GM13977 (cell line): ENCODE measurements at regions not wholly inside any gene's neighbourhood (a gene's known extent, or its start where the extent isn't known, plus 50 kb on each side); places are given as distances from the start of the nearest gene placed in this dataset.
A peak's percentile ranks its signal among the peaks of the same experiment; 100 is the strongest.

Experiments
- DNase-seq: peaks from one replicate; pipeline ENCODE4 v3.0.0; 2012; ENCODE audit warnings: low spot score
- in situ Hi-C: fragments of 300-500 bp; cut with MboI; formaldehyde crosslinking; loops from one replicate; pipeline ENCODE4 v1.12.0; 2022; ENCODE audit warnings: low sequenced_read_pairs, low pct_unique_long_range_greater_than_20kb, mixed read lengths, inconsistent platforms; ENCODE audit not compliant: unreplicated experiment
- TF ChIP-seq, protein P1 (sequence below): IDR thresholded peaks from 2 replicates; pipeline ENCODE4 v1.5.1; 2012; ENCODE audit warnings: mild to moderate bottlenecking, control low read depth; ENCODE audit not compliant: insufficient read depth; ENCODE audit errors: extremely low read depth, missing control alignments

DNA sequence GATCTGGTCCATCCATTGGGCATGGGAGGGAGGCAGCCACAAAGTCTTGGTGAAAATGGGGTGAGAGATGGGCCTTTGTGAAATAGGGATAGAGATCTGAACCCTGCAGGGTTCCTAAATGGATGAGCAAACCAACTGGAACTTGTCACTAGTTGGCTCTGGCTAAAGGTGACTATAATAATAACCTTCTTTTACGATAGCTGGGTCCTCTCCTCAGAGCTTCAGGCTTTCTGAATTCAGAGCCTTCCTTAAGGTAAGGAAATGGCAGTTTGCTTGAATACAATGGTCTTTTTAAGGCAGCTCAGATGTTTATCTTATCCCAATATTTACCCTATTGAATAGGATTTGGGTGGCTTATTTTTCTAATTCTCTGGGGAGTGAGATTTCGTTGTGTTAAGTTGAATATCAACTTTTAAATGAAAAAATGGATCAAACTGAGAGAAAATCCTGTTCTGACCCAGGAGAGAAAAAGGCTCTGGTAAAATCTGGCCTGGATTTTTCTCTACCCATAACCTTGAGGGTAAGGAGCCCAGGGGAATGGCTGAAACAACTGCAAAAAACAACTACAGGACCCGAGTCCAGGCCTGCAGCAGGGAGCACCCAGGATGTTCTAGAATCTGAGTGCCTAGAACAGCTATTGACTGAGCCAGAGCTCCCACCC lies 61.1 kb upstream of the CXCR4 start:
- in situ Hi-C loops, result no loop called here
- DNase-seq, result no peak
- TF ChIP-seq, protein P1, sequence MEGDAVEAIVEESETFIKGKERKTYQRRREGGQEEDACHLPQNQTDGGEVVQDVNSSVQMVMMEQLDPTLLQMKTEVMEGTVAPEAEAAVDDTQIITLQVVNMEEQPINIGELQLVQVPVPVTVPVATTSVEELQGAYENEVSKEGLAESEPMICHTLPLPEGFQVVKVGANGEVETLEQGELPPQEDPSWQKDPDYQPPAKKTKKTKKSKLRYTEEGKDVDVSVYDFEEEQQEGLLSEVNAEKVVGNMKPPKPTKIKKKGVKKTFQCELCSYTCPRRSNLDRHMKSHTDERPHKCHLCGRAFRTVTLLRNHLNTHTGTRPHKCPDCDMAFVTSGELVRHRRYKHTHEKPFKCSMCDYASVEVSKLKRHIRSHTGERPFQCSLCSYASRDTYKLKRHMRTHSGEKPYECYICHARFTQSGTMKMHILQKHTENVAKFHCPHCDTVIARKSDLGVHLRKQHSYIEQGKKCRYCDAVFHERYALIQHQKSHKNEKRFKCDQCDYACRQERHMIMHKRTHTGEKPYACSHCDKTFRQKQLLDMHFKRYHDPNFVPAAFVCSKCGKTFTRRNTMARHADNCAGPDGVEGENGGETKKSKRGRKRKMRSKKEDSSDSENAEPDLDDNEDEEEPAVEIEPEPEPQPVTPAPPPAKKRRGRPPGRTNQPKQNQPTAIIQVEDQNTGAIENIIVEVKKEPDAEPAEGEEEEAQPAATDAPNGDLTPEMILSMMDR, result no peak

DNA sequence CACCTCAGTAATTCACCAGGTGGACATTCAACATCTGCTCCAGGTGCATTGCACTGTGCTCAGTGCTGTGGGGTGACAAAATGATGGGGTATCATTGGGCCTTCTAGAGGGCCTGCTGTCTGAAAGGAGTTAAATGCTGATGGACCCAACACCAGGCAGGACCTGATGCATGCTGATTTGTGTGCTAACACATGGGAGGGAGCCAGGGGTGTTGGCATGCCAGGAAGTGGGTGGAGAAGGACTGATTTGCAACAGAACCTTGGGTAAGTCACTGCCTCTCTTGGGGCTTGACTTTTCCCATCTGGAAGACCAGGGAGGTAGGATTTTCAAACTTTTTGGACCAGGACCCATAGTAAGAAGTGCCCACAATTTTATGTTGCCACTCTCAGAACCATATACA lies 57.9 kb upstream of the CXCR4 start:
- in situ Hi-C loops, result no loop called here
- DNase-seq, result no peak
- TF ChIP-seq, protein P1, result no peak

DNA sequence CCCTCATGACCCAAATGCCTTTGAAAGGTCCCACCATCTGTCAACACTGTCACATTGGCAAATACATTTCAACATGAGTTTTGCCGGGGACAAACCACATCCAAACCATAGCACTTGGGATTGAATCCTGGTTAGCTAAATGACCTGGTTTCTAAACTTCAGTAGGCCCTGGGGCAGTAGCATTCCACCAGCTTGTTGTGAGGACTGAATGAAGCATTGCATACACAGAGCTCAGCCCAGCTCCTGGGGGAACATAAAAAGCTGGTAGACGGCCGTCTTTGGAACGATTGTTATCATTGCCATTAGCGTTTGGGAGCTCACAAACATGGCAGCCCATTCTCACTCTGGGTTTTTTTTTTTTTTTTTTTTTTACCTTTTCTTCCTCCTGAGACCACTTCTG lies 57.5 kb upstream of the CXCR4 start:
- no peak for DNase-seq
- in situ Hi-C loops, result no loop called here
- TF ChIP-seq, protein P1, result no peak

DNA sequence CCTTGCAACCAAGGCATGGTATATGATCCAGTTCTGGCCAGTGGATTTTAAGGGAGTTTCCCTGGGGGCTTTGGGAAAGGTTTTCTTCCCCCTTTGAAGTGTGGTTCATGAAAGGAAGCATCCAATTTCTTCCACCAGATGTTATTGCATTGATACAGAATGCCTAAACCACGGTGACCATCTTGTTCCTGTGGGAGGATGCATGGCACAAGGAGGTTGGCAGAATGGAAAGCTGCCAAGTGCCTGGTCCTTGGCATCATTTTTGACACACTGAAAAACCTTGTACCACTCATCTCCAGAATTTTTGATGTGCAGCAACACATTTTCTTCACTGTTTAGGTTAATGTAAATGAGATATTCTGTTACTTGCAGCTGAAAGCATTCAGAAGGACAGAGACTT lies 55.2 kb upstream of the CXCR4 start:
- TF ChIP-seq, protein P1, result no peak
- DNase-seq, result no peak
- in situ Hi-C loops, result no loop called here

DNA sequence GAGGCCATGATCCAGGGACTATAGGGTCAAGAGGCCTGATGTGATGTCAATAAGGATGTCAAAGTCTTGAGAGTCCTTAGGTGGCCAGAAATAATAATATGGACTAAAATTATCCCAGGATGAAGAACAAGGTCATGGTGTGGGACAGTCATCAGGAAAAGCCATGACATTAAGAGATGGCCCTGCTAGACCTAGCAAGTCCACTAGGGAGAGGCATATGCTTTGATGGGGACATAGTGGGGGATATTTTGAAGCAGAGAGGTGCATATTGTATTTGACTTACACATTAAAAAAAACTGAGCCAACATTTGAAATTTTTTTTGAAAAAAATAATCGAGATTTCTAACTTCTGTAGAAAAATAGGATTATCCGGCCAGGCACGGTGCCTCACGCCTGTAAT lies 53.3 kb upstream of the CXCR4 start:
- in situ Hi-C loops, result no loop called here
- DNase-seq, result no peak
- TF ChIP-seq, protein P1, result peak; percentile 22

DNA sequence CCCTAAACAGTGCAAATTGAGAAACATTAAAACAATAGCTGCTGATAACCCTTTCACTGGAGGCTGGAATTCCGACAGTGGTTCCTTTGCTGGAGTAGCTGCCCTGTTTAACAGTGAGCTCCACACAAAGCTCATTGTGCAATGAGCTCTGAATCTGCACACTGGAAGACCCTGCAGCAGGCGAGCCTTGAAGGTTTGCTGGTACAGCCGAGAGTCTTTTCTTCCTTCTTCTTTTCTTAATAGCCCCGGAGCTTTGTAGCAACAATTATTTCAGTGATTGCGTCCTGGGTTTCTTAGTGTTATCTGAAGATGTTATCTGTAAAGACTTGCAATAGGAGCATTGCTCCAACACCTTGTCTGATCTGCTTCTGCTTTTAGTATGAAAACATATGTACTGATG lies 50.8 kb upstream of the CXCR4 start:
- no peak for DNase-seq
- TF ChIP-seq, protein P1, result no peak
- in situ Hi-C loops, result no loop called here
